ENCODE measurements at regions not wholly inside any gene's neighbourhood (a gene's known extent, or its start where the extent isn't known, plus 50 kb on each side); places are given as distances from the start of the nearest gene placed in this dataset.
A peak's percentile ranks its signal among the peaks of the same experiment; 100 is the strongest.

- no peak for DNase-seq
These were observed 242.7 kb upstream of the PDE10A start for GRCh38 chr6:165905744-165906143.

GRCh38 chr6:165900970-165901369, 237.9 kb upstream of the PDE10A start:
- DNase-seq: no peak

- DNase-seq: no peak
These were observed 236.6 kb upstream of the PDE10A start for GRCh38 chr6:165899611-165900010.

- DNase-seq: no peak
These were observed 232.6 kb upstream of the PDE10A start for GRCh38 chr6:165895421-165896165.

- no peak for DNase-seq
These were observed 231.3 kb upstream of the PDE10A start for GRCh38 chr6:165894171-165894825.

- no peak for DNase-seq
These were observed 230.4 kb upstream of the PDE10A start for GRCh38 chr6:165893431-165893830.

GRCh38 chr6:165891320-165891719, 228.3 kb upstream of the PDE10A start:
- no peak for DNase-seq

GRCh38 chr6:165890404-165890735, 227.3 kb upstream of the PDE10A start:
- no peak for DNase-seq

GRCh38 chr6:165889636-165890403, 226.8 kb upstream of the PDE10A start:
- peak in 1 of 2 experiments; percentile 40 for DNase-seq

GRCh38 chr6:165886169-165886568, 223.1 kb upstream of the PDE10A start:
- no peak for DNase-seq

GRCh38 chr6:165884813-165885765, 222.0 kb upstream of the PDE10A start:
- DNase-seq: peak; percentile 37 to 87

GRCh38 chr6:165883851-165884640, 221.0 kb upstream of the PDE10A start:
- DNase-seq: no peak

GRCh38 chr6:165881806-165882205, 218.8 kb upstream of the PDE10A start:
- DNase-seq: peak in 1 of 2 experiments; percentile 24

GRCh38 chr6:165880686-165881085, 217.6 kb upstream of the PDE10A start:
- no peak for DNase-seq

GRCh38 chr6:165877773-165878172, 214.7 kb upstream of the PDE10A start:
- DNase-seq: no peak

GRCh38 chr6:165877192-165877591, 214.2 kb upstream of the PDE10A start:
- no peak for DNase-seq

- no peak for DNase-seq
These were observed 213.5 kb upstream of the PDE10A start for GRCh38 chr6:165876588-165876987.

- DNase-seq: no peak
These were observed 212.9 kb upstream of the PDE10A start for GRCh38 chr6:165875946-165876345.

GRCh38 chr6:165873976-165874375, 210.9 kb upstream of the PDE10A start:
- no peak for DNase-seq

- no peak for DNase-seq
These were observed 209.8 kb upstream of the PDE10A start for GRCh38 chr6:165872811-165873210.

- DNase-seq: no peak
These were observed 209.3 kb upstream of the PDE10A start for GRCh38 chr6:165872311-165872710.

- no peak for DNase-seq
These were observed 208.5 kb upstream of the PDE10A start for GRCh38 chr6:165871571-165871970.
